NT2/D1 (cell line): ENCODE measurements at regions not wholly inside any gene's neighbourhood (a gene's known extent, or its start where the extent isn't known, plus 50 kb on each side); places are given as distances from the start of the nearest gene placed in this dataset.

Experiments
- SUZ12 ChIP-seq: IDR thresholded peaks from 2 replicates; pipeline ENCODE4 v1.6.1; 2011; ENCODE audit not compliant: insufficient read length, insufficient read depth; ENCODE audit errors: extremely low read depth
- YY1 ChIP-seq: IDR thresholded peaks from 2 replicates; pipeline ENCODE4 v1.6.1; 2011; ENCODE audit not compliant: insufficient read length, insufficient read depth
- ZNF274 ChIP-seq: IDR thresholded peaks from 2 replicates; pipeline ENCODE4 v1.6.1; 2011; ENCODE audit warnings: mild to moderate bottlenecking, low read depth, low read length

DNA sequence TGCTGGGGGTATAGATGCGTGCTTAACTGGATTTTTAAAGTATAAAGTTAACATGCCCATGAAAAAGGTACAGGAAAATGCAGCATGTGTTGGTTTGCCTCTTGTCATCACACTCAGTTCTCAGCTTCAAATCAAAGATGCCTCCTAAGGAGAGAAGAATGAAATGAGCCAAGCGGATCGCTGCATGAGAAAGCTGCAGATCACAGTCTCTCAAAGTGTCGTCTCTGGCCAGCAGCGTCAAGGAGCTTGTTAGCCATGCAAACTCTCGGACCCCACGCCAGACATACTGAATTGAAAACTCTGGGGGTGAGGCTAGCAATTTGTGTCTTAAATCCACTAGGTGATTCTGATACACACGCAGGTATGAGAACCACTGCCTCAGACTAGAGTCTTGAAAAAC, 297.2 kb downstream of the AJAP1 start:
- TF ChIP-seq YY1 (no peak), SUZ12 (no peak), ZNF274 (no peak)
